Heart right ventricle (tissue), 16 donors: ENCODE measurements at regions not wholly inside any gene's neighbourhood (a gene's known extent, or its start where the extent isn't known, plus 50 kb on each side); places are given as distances from the start of the nearest gene placed in this dataset.
A peak's percentile ranks its signal among the peaks of the same experiment; 100 is the strongest.
"Not testable (repeated sequence)": the region's sequence is repeated elsewhere in the genome, so short reads cannot be mapped to it uniquely, and the experiment has no call there.

Experiments
- ATAC-seq, 8 donors: fragments of 200-7000 bp; cut with Tn5 transposase; one replicate each; pipeline ENCODE4 v1.9.1; 2020; ENCODE audit warnings: mild to moderate bottlenecking in 8 of 8, moderate library complexity in 8 of 8, moderate number of reproducible peaks in 1 of 8
- DNase-seq, 2 donors: peaks; one replicate each; pipeline ENCODE4 v3.0.0-alpha.2; 2020
- H3K27ac ChIP-seq, 10 donors: fragments of 200-600 bp; sonication (generic) in 2 of 10; one replicate each; pipeline versions ENCODE4 v1.5.0 to v1.8.0; 2020 to 2022; ENCODE audit warnings: mild to moderate bottlenecking in 3 of 10
- H3K27me3 ChIP-seq, 7 donors: fragments of 200-600 bp; one replicate each; pipeline ENCODE4 v1.8.0; 2021 to 2022; ENCODE audit warnings: mild to moderate bottlenecking in 2 of 7
- H3K36me3 ChIP-seq, 9 donors: fragments of 200-600 bp; sonication (generic) in 1 of 9; one replicate each; pipeline versions ENCODE4 v1.5.0 to v1.8.0; 2020 to 2022; ENCODE audit warnings: mild to moderate bottlenecking in 2 of 9
- H3K4me1 ChIP-seq, 9 donors: fragments of 200-600 bp; sonication (generic) in 1 of 9; one replicate each; pipeline versions ENCODE4 v1.5.0 to v1.8.0; 2020 to 2022; ENCODE audit warnings: mild to moderate bottlenecking in 4 of 9
- H3K4me3 ChIP-seq, 10 donors: fragments of 200-600 bp; sonication (generic) in 2 of 10; one replicate each; pipeline versions ENCODE4 v1.5.0 to v1.8.0; 2020 to 2022; ENCODE audit warnings: mild to moderate bottlenecking in 7 of 10, moderate library complexity in 2 of 10
- H3K9me3 ChIP-seq, 11 donors: fragments of 200-600 bp in 10 of 11; sonication (generic) in 2 of 11; one replicate each; pipeline versions ENCODE4 v1.5.0 to v1.8.0; 2013 to 2022; ENCODE audit warnings: mild to moderate bottlenecking in 2 of 11, control low read depth in 1 of 11, moderate library complexity in 1 of 11
- WGBS, 2 donors: extraction: QIAGEN DNeasy Blood & Tissue Kit; methylation state at CpG; one replicate each; pipeline ENCODE4 v1.1.7; 2013; ENCODE audit warnings: inconsistent platforms in 1 of 2; 5-methylcytosine and 5-hydroxymethylcytosine counted together
- intact Hi-C, 10 donors: fragments of 100-400 bp; cut with DNase I; formaldehyde crosslinking; loops; one replicate each; pipeline versions ENCODE4 v1.11.1 to v1.14.2; 2022
- TF ChIP-seq, protein P1 (sequence below), 9 donors: fragments of 200-600 bp; sonication (generic) in 2 of 9; IDR thresholded peaks; one replicate each; pipeline versions ENCODE4 v1.5.0 to v1.8.0; 2021 to 2022; ENCODE audit warnings: antibody characterized with exemption in 9 of 9, mild to moderate bottlenecking in 5 of 9, moderate library complexity in 1 of 9
- donor health status: Arrhythmogenic right ventricular cardiomyopathy.
- donor health status: ischemic (EF 13 %, LVEDD 7.1; RV severe dilation, severe dysfunction).
- donor health status: healthy with polysubstance abuse.
- donor health status: DM: no; HTN: yes; CAD: no.
- donor health status: DM: no; HTN: no; CAD: no.
- donor health status: ischemic (EF 25% LVEDD 6.9; RV normal size, moderate dysfunction).
- donor health status: ischemic (EF 25% LVEDD 5.7; RV mildly dilated, moderate dysfunction).
- donor health status: healthy.
- donor health status: DM: yes; HTN: yes; CAD: no.
- donor health status: Ischemic cardiomyopathy.
- donor health status: ischemic (EF 35%, LVEDD 5.7; RV mildly dilated, moderate dysfunction).
- donor health status: nonischemic (EF 11% LVEDD 7.7; RV severe dilation, severe dysfunction).
- donor health status: DM: yes; HTN: yes; CAD: no.
- donor health status: PGD.
- donor health status: ischemic (EF 29% LVEDD 5.4; RV normal size, mild dysfunction).
- donor health status: nonischemic (EF 23%, LVEDD 6.1; RV moderate dilation, normal function).

DNA sequence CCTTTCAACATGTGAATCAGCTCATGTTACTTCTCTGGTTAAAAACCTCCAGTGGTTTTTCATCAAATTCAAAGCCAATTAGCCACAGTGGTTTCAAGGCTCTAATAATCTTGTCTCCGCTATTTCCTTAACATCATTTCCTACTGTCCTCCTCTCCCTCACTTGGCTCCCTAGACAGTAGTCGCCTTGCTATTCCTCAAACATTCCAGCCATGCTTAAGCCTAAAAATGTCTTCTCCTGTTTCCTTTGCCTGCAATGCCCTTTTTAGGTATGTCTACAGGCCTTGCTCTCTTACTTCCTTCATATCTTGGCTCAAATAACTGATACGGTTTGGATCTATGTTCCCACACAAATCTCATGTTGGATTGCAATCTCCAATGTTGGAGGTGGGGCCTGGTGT, 779.4 kb upstream of the LRRN3 start:
- no peaks in the 10 kb centered on the region for H3K27me3 ChIP-seq
- H3K27ac ChIP-seq = no peak overlapping the region
- H3K9me3 ChIP-seq = peaks cover 0 to 15% (median 5%) of the 10 kb centered on the region in 11 donors
- no peaks in the 10 kb centered on the region for H3K4me1 ChIP-seq
- TF ChIP-seq, protein P1, sequence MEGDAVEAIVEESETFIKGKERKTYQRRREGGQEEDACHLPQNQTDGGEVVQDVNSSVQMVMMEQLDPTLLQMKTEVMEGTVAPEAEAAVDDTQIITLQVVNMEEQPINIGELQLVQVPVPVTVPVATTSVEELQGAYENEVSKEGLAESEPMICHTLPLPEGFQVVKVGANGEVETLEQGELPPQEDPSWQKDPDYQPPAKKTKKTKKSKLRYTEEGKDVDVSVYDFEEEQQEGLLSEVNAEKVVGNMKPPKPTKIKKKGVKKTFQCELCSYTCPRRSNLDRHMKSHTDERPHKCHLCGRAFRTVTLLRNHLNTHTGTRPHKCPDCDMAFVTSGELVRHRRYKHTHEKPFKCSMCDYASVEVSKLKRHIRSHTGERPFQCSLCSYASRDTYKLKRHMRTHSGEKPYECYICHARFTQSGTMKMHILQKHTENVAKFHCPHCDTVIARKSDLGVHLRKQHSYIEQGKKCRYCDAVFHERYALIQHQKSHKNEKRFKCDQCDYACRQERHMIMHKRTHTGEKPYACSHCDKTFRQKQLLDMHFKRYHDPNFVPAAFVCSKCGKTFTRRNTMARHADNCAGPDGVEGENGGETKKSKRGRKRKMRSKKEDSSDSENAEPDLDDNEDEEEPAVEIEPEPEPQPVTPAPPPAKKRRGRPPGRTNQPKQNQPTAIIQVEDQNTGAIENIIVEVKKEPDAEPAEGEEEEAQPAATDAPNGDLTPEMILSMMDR (IDR thresholded peaks at IDR 0.05) = no peak
- WGBS, 2 donors = 54 to 56% methylated on average over 3 of the region's 3 CpGs
- H3K4me3 ChIP-seq = no peak overlapping the region
- no peaks in the 10 kb centered on the region for H3K36me3 ChIP-seq
- DNase-seq = no peak
- intact Hi-C loops = no loop called here
- no peak for ATAC-seq

DNA sequence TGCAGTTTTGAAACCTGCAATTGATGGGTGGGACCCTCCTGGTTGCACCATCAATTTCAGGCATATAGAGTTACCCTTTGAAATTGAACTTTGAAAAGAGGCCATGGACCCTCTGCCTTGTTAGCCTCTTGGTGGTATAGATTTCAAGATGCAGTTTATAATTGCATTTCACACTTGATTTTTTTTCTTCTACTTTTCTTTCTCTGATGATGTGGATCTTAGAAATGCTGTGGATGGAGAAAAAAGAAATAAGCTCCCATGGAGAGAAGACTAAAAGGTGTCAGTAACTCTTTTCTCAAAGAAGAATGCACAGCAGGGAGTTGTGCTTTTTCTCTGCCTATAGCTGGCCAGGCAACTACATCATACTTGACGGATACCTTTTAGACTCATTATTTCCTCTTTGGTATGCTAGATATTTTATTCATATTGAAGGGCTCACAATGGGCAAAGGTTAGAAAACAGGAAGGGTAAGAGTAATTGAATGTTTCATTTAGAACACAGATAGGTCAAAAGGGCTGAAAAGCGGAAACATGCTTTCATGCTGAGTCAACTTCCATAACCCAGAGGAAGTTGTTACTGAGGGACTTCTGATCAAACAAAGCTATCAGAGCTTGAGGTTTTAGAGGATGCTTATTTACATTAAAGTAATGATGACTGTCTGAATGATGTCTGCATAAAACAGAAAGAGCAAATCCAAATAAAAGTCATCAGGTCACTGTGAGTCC, 773.2 kb upstream of the LRRN3 start:
- DNase-seq (no peak), ATAC-seq (peak in 1 of 8 donors; percentile 28)
- no peak overlapping the region for H3K4me3 ChIP-seq
- 55 to 67% methylated on average over 2 of the region's 2 CpGs for WGBS, 2 donors
- intact Hi-C loops = no loop called here
- no peaks in the 10 kb centered on the region for H3K4me1 ChIP-seq
- H3K9me3 ChIP-seq = peaks cover 0 to 21% (median 7%) of the 10 kb centered on the region in 11 donors
- TF ChIP-seq, protein P1 (IDR thresholded peaks at IDR 0.05) = no peak
- H3K27me3 ChIP-seq = no peaks in the 10 kb centered on the region
- no peaks in the 10 kb centered on the region for H3K36me3 ChIP-seq
- H3K27ac ChIP-seq = no peak overlapping the region

DNA sequence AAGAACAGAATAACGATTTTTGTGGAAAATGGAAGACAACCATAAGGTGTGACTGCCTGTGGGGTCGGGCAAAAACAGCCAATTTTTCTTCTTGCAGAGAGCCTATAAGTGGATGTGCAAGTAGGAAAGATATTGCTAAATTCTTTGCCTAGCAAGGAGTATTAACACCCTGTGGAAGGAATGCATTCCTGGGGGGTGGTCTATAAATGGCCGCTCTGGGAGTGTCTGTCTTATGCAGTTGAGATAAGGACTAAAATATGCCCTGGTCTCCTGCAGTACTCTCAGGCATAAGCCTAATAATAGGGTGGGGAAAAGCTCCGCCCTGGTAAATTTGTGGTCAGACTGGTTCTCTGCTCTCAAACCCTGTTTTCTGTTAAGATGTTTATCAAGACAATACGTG, 770.6 kb upstream of the LRRN3 start:
- ATAC-seq, H3K4me3 ChIP-seq, intact Hi-C loops: not testable (repeated sequence)

DNA sequence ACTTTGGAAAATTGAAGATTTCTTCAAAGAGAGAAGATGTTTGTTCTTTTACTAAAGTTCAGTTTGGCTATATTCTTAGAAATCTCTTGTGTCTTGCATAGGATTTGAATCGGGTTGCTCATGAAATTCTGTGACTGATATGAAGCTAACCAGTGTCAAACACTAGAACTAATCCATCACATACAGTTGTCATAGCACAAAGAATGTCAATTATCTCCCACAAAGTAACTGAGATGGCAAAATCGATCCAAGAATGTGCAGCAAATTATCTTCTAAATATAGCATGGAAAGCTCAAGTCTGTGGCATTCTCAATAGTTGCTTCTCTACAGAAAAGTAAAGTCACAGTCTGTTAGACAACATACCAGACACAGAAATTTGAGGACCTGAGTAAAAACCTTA, 768.1 kb upstream of the LRRN3 start:
- TF ChIP-seq, protein P1 (IDR thresholded peaks at IDR 0.05) = no peak
- DNase-seq = no peak
- 67 to 73% methylated on average over 2 of the region's 2 CpGs for WGBS, 2 donors

More for the DNA sequence above, 770.6 kb upstream of the LRRN3 start:
- H3K36me3 ChIP-seq, H3K27ac ChIP-seq, H3K4me1 ChIP-seq, H3K27me3 ChIP-seq, DNase-seq: not testable (repeated sequence)
- H3K9me3 ChIP-seq = peaks cover 0 to 18% (median 7%) of the 10 kb centered on the region in 11 donors
- WGBS, 2 donors = 87 to 91% methylated on average over 5 of the region's 5 CpGs

DNA sequence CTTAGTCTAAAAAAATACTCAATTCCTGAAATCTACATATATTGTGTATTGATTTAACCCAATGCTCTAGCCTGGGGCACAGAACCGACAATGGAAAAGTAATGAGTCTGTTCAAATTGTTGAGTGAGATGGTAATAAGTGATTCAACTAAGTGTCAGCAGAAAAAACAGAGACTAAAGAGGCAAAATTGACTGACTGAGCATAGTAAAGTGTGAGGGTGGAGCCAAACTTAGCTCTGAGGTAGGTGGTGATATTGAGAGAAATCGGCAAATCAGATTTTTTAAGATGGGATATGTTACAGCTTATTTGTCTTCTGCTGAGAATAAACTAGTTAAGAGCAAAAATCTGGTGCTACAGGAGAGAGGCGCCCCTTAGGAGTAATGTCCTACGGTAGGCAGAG, 764.0 kb upstream of the LRRN3 start:
- intact Hi-C loops = no loop called here
- no peak for ATAC-seq
- no peak overlapping the region for H3K4me3 ChIP-seq

More for the DNA sequence above, 768.1 kb upstream of the LRRN3 start:
- H3K36me3 ChIP-seq = no peaks in the 10 kb centered on the region
- no peak overlapping the region for H3K27ac ChIP-seq
- peaks cover 0 to 18% (median 7%) of the 10 kb centered on the region in 11 donors for H3K9me3 ChIP-seq
- no peaks in the 10 kb centered on the region for H3K4me1 ChIP-seq
- intact Hi-C loops = no loop called here
- no peak for ATAC-seq
- H3K27me3 ChIP-seq = no peaks in the 10 kb centered on the region
- no peak overlapping the region for H3K4me3 ChIP-seq

More for the DNA sequence above, 764.0 kb upstream of the LRRN3 start:
- Histone ChIP-seq H3K9me3 (no peaks in the 10 kb centered on the region), H3K36me3 (no peaks in the 10 kb centered on the region), H3K27ac (no peak overlapping the region), H3K4me1 (no peaks in the 10 kb centered on the region), H3K27me3 (no peaks in the 10 kb centered on the region)
- whole genome bisulfite sequencing, 2 donors = 98% methylated on average over 4 of the region's 4 CpGs
- TF ChIP-seq, protein P1 (IDR thresholded peaks at IDR 0.05) = no peak
- no peak for DNase-seq
